K562 (cell line): ENCODE measurements at regions not wholly inside any gene's neighbourhood (a gene's known extent, or its start where the extent isn't known, plus 50 kb on each side); places are given as distances from the start of the nearest gene placed in this dataset.
A peak's percentile ranks its signal among the peaks of the same experiment; 100 is the strongest.

Source experiments
- ATAC-seq: fragments of 200-7000 bp; cut with Tn5 transposase; 3 replicates; pipeline ENCODE4 v1.9.1; 2020; ENCODE audit warnings: moderate library complexity
- BruUV-seq: library from RNA; stranded (reverse); fragments of 400-500 nt; replicated peaks from 2 replicates; lab custom pipeline; 2021; lab: Mats Ljungman, UMichigan
- CTCF ChIA-PET: fragments of 300-600 bp; formaldehyde crosslinking; extraction: SDS; loops from one replicate; lab custom pipeline; 2021; ENCODE audit warnings: low intra/inter-chr PET ratio; lab: Yijun Ruan, JAX
- POLR2A ChIA-PET: fragments of 300-600, 350-650 bp; sonication (Branson Sonifier 250); formaldehyde crosslinking; extraction: SDS; loops from one replicate; lab custom pipeline; 2021; ENCODE audit warnings: antibody characterized with exemption, inconsistent platforms; lab: Yijun Ruan, JAX
- DNase-seq, 4 experiments: peaks; one replicate each; pipeline versions ENCODE4 v3.0.0 to v3.0.0-alpha.2; 2011 to 2018; ENCODE audit warnings: low spot score in 3 of 4, mixed read lengths in 3 of 4; ENCODE audit errors: extremely low read depth in 1 of 4
- FAIRE-seq: peaks from 2 replicates; lab custom pipeline; 2011; peaks lifted over from hg19 to GRCh38; lab: Jason Lieb, UNC
- H2AFZ ChIP-seq: 2 replicates; pipeline ENCODE4 v1.6.0; 2011; ENCODE audit warnings: low read depth, low read length, control low read depth, inconsistent platforms
- H3K27ac ChIP-seq: fragments of 200-600 bp; 3 replicates; pipeline ENCODE4 v1.8.0; 2011; ENCODE audit warnings: low read depth, mild to moderate bottlenecking, control low read depth, inconsistent platforms, low read length, moderate library complexity, mixed read lengths; ENCODE audit errors: extremely low read depth
- H3K27me3 ChIP-seq, 2 experiments: fragments of 300-600 bp in 1 of 2; 2 replicates in 1 of 2; 3 replicates in 1 of 2; pipeline versions ENCODE4 v1.6.0 to v1.8.0; 2011; ENCODE audit warnings: inconsistent platforms in 2 of 2, low read length in 2 of 2, mild to moderate bottlenecking in 1 of 2, mixed read lengths in 1 of 2, moderate library complexity in 1 of 2; ENCODE audit not compliant: control insufficient read depth in 2 of 2, insufficient read depth in 2 of 2
- H3K36me3 ChIP-seq: fragments of 300-600 bp; 3 replicates; pipeline ENCODE4 v1.8.0; 2011; ENCODE audit warnings: mild to moderate bottlenecking, low read length, inconsistent platforms; ENCODE audit not compliant: control insufficient read depth, insufficient read depth
- H3K4me1 ChIP-seq, 2 experiments: fragments of 200-600 bp in 1 of 2; replicated peaks in 1 of 2; 2 replicates in 1 of 2; 3 replicates in 1 of 2; pipeline versions ENCODE4 v1.5.1 to v1.8.0; 2011; ENCODE audit warnings: inconsistent platforms in 2 of 2, low read length in 2 of 2, mild to moderate bottlenecking in 1 of 2, mixed read lengths in 1 of 2, moderate library complexity in 1 of 2; ENCODE audit not compliant: control insufficient read depth in 2 of 2, insufficient read depth in 2 of 2
- H3K4me2 ChIP-seq: 2 replicates; pipeline ENCODE4 v1.6.1; 2011; ENCODE audit warnings: low read length, control low read depth, inconsistent platforms, mixed read lengths; ENCODE audit not compliant: insufficient read depth
- H3K4me3 ChIP-seq: fragments of 200-600 bp; sonication (generic), shearing (Covaris generic); 2 replicates; pipeline ENCODE4 v1.5.1; 2016; ENCODE audit warnings: control low read depth, inconsistent platforms
- H3K79me2 ChIP-seq: fragments of 200-600 bp; 3 replicates; pipeline ENCODE4 v1.8.0; 2011; ENCODE audit warnings: low read length, inconsistent platforms; ENCODE audit not compliant: control insufficient read depth, insufficient read depth
- H3K9ac ChIP-seq, 2 experiments: 2 replicates each; pipeline versions ENCODE4 v1.6.0 to v1.6.1; 2011; ENCODE audit warnings: low read depth in 2 of 2, low read length in 2 of 2, control low read depth in 1 of 2, inconsistent platforms in 1 of 2, mild to moderate bottlenecking in 1 of 2, mixed read lengths in 1 of 2; ENCODE audit not compliant: insufficient read depth in 1 of 2
- H3K9me1 ChIP-seq: one replicate; pipeline ENCODE4 v1.6.0; 2011; ENCODE audit warnings: inconsistent platforms, mild to moderate bottlenecking, low read length, moderate library complexity; ENCODE audit not compliant: control insufficient read depth, insufficient read depth
- H3K9me3 ChIP-seq: replicated peaks from 2 replicates; pipeline ENCODE4 v1.5.1; 2011; ENCODE audit warnings: low read depth, low read length, inconsistent platforms; ENCODE audit not compliant: control insufficient read depth, insufficient read depth
- H4K20me1 ChIP-seq: replicated peaks from 2 replicates; pipeline ENCODE4 v1.6.1; 2011; ENCODE audit warnings: low read length, inconsistent platforms, mixed read lengths; ENCODE audit not compliant: control insufficient read depth, insufficient read depth
- AFF1 ChIP-seq, 2 experiments: fragments of 450-650 bp; IDR thresholded peaks; 2 replicates each; pipeline ENCODE4 v1.6.1; 2018; ENCODE audit warnings: mild to moderate bottlenecking in 2 of 2, low read depth in 1 of 2; ENCODE audit not compliant: partially characterized antibody in 2 of 2
- FOXK1 ChIP-seq: sonication (generic); formaldehyde crosslinking; IDR thresholded peaks from 2 replicates; pipeline ENCODE4 v1.8.0; 2022; ENCODE audit warnings: missing genetic modification reagents, mild to moderate bottlenecking, borderline replicate concordance
- MAFG ChIP-seq: fragments of 450-650 bp; conservative IDR thresholded peaks from 2 replicates; pipeline ENCODE4 v1.6.1; 2016; ENCODE audit warnings: missing genetic modification characterization, missing compliant biosample characterization
- NFE2 ChIP-seq: IDR thresholded peaks from 2 replicates; pipeline ENCODE4 v1.6.1; 2014; ENCODE audit warnings: antibody characterized with exemption, low read depth
- XRCC5 ChIP-seq: fragments of 200-400 bp; formaldehyde crosslinking; IDR thresholded peaks from 2 replicates; pipeline ENCODE4 v1.6.1; 2017; ENCODE audit warnings: low read depth, mild to moderate bottlenecking, low read length
- WGBS: fragments of 100-300 bp; shearing (Covaris generic); methylation state at CpG from one replicate; pipeline ENCODE4 v1.1.6; 2016; ENCODE audit warnings: low coverage, mixed read lengths; ENCODE audit not compliant: insufficient coverage; ENCODE audit errors: missing lambda C conversion rate; 5-methylcytosine and 5-hydroxymethylcytosine counted together
- in situ Hi-C: fragments of 300-500 bp; cut with MboI; formaldehyde crosslinking; loops from 4 replicates; pipeline ENCODE4 v1.15.0; 2018; ENCODE audit warnings: inconsistent platforms, mixed read lengths
- intact Hi-C: fragments of 100-400 bp; cut with micrococcal nuclease; formaldehyde crosslinking; loops from 2 replicates; pipeline ENCODE4 v1.14.2; 2022
- TF ChIP-seq, protein P1 (sequence below): fragments of 450-650 bp; IDR thresholded peaks from 2 replicates; pipeline ENCODE4 v1.6.1; 2018; ENCODE audit not compliant: partially characterized antibody

- H3K4me1 ChIP-seq: no peaks in the 10 kb centered on the region
- in situ Hi-C loops (loop anchor here (10.0 kb wide), 1 partner anchor 1961 kb away; no protein-coding TSS in a partner anchor), intact Hi-C loops (no loop called here)
- H3K4me2 ChIP-seq: no peak overlapping the region
- FAIRE-seq (no peak), DNase-seq (no peak), ATAC-seq (no peak; the same call in 2 of the 3 replicates)
- 1% methylated on average over 5 of the region's 5 CpGs for WGBS
- H3K79me2 ChIP-seq: no peaks in the 10 kb centered on the region
- no peaks in the 10 kb centered on the region for H3K9me3 ChIP-seq
- CTCF ChIA-PET: no interaction called here
- H3K36me3 ChIP-seq: no peaks in the 10 kb centered on the region
- TF ChIP-seq, protein P1, sequence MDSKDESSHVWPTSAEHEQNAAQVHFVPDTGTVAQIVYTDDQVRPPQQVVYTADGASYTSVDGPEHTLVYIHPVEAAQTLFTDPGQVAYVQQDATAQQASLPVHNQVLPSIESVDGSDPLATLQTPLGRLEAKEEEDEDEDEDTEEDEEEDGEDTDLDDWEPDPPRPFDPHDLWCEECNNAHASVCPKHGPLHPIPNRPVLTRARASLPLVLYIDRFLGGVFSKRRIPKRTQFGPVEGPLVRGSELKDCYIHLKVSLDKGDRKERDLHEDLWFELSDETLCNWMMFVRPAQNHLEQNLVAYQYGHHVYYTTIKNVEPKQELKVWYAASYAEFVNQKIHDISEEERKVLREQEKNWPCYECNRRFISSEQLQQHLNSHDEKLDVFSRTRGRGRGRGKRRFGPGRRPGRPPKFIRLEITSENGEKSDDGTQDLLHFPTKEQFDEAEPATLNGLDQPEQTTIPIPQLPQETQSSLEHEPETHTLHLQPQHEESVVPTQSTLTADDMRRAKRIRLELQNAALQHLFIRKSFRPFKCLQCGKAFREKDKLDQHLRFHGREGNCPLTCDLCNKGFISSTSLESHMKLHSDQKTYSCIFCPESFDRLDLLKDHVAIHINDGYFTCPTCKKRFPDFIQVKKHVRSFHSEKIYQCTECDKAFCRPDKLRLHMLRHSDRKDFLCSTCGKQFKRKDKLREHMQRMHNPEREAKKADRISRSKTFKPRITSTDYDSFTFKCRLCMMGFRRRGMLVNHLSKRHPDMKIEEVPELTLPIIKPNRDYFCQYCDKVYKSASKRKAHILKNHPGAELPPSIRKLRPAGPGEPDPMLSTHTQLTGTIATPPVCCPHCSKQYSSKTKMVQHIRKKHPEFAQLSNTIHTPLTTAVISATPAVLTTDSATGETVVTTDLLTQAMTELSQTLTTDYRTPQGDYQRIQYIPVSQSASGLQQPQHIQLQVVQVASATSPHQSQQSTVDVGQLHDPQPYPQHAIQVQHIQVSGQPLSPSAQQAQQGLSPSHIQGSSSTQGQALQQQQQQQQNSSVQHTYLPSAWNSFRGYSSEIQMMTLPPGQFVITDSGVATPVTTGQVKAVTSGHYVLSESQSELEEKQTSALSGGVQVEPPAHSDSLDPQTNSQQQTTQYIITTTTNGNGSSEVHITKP: no peak
- TF ChIP-seq XRCC5 (no peak), FOXK1 (CRISPR knock-in tag) (no peak), MAFG (tag) (peak; percentile 20; the same call in 1 of the 2 replicates), AFF1 (IDR thresholded peaks at IDR 0.05; ENCODE audit: low read depth in 1 of 2, partially characterized antibody in 2 of 2) (no peak), NFE2 (0 out of 2 replicates have a peak, but pooled peaks have one; percentile 22)
- no TSS peak for BruUV-seq
- POLR2A ChIA-PET: no interaction called here
- no peak overlapping the region for H3K9ac ChIP-seq
- H3K27ac ChIP-seq: no peak overlapping the region
- no peak overlapping the region for H3K4me3 ChIP-seq
- 0 out of 5 replicates have a peak, but pooled peaks cover under 1 to 3% of the 10 kb centered on the region in 2 experiments for H3K27me3 ChIP-seq
- H4K20me1 ChIP-seq: 0 out of 2 replicates have a peak, but pooled peaks cover 2% of the 10 kb centered on the region
- peak overlapping the region; percentile 23; the same call in 1 of the 2 replicates for H2AFZ ChIP-seq
- no peaks in the 10 kb centered on the region for H3K9me1 ChIP-seq
Measured at GRCh38 chr5:6176102-6176693, 202.1 kb downstream of the MED10 start.
